DLD1 (cell line): ENCODE measurements at regions not wholly inside any gene's neighbourhood (a gene's known extent, or its start where the extent isn't known, plus 50 kb on each side); places are given as distances from the start of the nearest gene placed in this dataset.

ENCODE experiments used
- in situ Hi-C: cut with HindIII; loops from 2 replicates; pipeline ENCODE4 v1.10.0; 2017; ENCODE audit warnings: low sequenced_read_pairs

DNA sequence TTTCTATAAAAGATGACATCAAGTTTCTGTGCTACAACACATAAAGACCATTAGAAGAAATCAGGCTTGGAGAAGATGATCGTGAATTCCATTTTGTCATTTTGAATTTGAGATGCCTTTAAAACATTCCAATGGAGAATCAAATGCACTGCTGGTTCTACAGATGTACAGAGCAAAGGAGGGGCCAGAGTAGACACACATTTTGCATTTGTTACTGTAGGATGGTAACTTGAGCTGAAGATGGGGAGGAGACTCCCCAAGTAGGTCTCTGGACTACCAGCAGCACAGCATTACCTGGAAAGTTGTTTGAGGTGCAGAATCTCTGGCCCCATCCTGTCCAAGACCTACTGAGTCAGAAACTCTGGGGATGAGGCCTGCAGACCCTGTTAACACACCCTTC is 121.6 kb upstream of the RALGAPA2 start:
- in situ Hi-C loops: no loop called here

DNA sequence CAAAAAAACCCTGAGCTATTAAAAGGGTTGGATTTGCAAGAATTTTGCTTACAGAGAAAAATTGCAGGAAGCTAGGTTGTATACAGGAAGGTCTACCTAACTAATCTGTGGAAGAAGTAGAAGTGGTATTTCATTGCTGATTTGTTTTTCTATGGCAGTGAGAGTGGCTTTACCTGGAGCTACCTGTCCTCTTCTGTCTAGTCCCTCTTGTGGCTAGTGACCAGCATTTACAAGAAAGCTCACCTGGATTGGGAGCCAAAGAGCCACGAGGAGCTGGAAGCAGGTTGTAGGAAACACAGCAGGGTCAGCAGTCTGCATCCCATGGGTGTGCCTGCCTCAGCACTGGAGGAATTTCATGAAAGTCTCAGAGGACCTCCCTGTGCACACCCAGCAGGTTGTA is 120.3 kb upstream of the RALGAPA2 start:
- in situ Hi-C loops: no loop called here

DNA sequence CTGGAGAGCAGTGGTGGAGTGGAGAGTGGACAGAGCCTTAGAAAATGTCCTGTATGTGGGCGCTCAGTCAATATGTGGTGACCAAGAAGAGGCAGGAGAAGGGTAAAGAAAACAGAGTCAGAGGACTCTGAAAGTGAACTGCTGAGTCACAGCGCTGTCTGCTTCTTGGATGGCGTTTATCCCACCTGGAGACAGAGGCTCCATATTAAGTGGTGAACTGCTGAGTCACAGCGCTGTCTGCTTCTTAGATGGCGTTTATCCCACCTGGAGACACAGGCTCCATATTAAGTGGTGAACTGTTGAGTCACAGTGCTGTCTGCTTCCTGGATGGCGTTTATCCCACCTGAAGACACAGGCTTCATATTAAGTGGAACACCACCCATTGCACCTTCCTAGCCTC is 119.3 kb upstream of the RALGAPA2 start:
- in situ Hi-C loops: no loop called here

DNA sequence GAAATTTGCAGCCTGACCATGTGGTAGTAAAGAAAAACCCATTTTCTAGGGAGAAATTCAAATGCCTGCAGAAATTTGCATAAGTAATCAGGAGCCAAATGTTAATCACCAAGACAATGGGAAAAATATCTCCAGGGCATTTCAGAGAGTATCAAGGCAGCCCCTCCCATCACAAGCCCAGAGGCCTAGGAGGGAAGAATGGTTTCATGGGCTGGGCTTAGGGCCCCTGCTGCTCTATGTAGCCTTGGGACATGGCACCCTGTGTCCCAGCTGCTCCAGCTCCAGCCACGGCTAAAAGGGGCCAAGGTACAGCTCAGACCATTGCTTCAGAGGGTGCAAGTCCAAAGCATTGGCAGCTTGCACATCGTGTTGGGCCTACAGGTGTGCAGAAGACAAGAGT is 117.2 kb upstream of the RALGAPA2 start:
- in situ Hi-C loops: no loop called here

DNA sequence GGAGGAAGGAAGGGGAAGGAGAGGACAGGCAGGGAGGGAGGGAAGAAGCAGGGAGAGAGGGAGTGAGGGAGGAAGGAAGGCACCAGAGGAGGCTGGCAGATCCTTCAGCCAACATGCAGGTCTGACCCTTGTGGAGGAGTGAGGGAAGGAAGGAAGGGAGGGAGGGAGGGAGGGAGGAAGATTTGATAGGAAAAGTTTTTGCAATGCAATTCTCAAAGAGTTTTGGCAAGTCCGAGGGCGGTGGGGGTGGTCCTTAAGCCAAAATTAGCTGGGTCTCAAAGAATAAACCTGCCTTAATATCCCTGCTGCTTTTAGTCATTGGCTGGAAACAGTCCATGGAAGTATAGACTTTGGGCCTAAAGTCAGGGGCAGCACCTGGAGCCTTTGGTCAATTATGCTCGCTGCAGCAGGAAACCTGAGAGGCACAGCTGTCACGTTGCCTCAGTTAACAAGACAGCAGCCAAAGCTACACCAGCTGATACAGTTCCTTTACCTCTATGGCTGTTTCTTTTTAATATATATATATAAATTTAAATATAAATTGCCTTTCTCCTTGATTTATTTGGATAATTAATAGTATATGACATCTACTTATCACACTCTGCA is 115.7 kb upstream of the RALGAPA2 start:
- in situ Hi-C loops: no loop called here

DNA sequence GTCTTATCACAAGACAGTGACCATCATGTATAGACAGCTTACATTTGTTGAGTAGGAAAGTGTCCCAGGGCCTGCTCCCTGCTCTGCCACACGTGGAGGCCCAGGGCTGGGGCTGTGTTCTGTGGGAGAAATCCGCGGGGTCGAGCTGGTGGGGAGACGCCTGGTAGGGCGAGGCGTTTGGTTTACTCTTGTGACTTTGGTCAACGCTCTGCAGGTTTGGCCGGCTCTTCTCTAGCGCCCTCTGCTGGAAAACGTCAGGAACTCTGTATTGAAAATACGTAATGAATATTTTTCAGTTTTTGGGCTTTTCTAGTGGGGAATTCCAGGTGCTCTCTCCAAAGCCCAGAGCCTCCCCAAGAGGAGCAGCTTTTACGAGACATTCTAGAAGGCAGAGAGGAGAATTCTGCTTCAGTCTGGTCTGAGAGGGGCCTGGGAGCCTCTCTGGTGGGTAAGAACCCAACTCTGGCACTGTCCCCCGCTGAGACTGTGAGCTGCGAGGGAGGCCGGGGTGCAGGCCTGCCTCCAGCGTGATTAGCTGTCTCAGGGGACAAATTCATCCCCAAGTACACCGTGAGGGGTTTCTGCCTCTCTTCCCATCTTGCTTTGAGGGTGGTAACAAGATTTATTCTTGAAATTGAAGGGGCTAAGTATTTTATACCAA is 112.6 kb upstream of the RALGAPA2 start:
- in situ Hi-C loops: no loop called here

DNA sequence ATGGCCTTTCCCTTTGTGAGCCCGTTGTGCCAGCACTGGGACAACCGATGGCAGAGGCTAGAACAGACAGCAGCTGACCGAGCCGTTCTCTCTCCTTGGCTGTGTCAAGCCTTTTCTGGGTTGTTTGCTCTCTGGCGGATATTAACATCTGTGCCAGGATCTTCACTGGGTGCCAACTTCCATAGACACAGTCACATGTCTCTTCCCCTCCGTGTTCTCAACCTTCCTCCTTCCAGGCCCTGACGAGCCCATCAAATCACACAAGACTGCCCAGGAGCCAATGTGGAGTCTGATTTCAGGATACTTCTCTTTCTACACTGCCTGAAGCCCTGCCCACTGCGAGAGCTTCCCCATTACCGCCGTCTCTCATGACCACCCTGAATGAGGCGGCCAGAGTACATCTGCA is 111.0 kb upstream of the RALGAPA2 start:
- in situ Hi-C loops: no loop called here

DNA sequence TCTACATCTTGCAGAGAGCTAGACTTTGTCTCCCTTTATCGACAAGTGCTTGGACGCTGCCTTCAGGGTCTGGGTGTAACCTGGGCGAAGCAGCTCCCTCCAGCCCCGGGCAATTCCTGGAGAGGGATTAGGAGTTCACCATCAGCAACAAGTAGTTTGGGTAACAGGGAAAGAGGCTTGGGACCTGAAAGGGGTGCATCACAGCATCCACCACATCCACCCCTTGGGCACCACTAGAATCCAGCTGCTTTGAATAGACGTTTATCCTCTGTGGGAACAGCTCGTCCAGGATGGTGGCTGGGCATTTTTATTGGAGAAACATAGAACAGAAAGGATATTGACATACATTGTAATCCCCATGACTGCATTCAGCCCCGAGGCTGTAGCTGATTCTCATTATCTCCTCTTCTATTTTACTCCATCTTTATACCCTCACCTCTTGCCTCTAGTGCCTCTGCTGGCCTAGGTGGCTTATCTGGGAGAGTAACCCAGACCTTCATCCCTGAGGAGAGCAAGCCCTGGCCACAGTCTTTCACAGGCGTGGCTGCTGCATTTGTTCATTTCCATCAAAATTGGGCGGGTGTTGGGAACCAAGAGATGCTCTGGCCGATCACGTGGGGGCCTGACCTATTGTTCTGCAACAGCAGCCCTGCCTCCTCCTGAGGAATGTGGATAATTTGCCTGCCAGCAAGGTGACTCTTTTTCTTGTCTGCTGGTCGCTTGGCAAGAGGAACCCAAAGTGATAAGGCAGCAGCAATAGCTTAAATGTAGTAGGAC is 109.2 kb upstream of the RALGAPA2 start:
- in situ Hi-C loops: no loop called here

DNA sequence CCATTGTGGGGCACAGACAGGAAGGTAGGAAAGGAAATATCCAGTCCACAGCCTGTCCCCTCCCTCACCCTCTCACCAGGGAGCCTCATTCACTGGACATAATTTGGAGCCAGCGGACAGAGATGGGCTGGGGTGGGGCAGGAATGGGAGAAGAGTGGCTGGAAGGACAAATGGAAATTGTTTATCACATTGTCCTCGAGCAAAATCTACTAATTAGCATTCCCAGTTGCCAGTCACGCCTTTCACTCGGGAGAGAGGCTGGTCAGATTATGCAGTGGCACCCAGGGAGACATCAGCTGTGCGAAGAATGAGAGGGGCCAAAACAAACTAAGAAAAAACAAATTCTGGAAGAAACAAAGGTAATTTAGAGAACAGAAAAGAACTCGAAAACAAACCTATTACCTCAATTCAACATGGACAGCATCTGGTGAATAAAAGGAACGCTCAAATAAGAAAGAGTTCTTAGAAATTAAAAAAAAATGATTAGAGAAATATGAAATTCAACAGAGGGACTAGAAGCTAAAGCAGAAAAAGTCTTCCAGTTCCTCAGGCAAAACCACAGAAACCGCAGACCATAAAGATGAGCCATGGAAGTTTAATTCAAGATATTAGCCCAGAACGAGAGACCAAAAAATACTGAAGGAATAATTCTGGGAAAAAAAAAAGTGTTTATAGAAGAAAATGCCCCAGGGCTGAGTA is 108.5 kb upstream of the RALGAPA2 start:
- in situ Hi-C loops: no loop called here

DNA sequence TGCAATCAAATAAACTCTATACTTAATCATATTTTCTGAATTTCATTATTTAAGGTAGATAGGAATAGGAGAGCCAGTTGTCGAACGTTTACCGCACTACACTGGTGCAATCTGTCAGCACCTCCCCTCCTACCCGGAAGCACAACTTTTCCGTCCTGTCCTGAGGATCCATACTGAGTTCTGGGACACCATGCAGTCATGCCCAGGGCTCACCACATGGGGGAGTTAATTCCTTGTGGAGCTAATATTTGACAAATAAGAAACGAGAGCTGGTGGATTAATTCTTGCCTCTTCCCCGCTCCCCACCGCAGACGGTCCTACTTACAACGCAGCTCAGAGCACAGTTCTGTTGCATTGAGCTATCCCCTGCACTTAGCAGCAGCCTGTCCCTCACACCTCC is 107.7 kb upstream of the RALGAPA2 start:
- in situ Hi-C loops: no loop called here

DNA sequence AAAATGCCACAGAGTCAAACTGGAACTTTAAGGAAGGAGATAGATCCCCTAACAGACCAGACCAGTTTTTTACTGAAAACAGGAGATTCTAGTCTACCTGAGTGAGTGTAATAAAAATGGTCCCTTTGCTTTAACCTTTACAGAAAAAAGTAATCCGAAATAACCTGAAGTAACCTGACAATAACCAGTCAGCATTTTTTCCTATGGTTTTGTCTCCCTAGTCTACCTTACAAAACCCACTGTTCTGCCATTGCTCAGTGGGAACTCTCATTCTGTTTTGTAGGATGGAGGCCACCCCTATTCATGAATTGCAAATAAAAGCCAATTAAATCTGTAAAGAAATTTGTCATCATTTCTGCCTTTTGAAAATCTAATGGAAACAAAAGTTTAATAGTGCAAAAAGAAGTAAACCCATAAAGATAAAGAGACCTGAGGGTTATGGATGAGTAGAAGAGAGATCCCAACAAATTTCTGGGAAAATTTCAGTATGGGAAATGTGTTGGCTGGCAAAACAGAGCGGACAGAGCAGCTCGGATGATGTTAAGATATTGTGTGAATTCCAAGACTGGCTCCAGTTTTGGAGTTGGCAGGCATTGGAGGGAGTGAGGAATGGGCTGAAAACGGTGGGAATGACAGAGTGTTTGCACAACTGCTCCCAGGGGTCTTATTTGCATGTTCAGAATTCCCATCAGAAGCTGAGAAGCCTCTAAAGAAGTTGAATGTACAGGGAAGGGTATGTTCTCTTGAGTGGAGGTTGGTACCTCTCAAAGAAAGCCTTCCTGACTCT is 104.7 kb upstream of the RALGAPA2 start:
- in situ Hi-C loops: no loop called here

DNA sequence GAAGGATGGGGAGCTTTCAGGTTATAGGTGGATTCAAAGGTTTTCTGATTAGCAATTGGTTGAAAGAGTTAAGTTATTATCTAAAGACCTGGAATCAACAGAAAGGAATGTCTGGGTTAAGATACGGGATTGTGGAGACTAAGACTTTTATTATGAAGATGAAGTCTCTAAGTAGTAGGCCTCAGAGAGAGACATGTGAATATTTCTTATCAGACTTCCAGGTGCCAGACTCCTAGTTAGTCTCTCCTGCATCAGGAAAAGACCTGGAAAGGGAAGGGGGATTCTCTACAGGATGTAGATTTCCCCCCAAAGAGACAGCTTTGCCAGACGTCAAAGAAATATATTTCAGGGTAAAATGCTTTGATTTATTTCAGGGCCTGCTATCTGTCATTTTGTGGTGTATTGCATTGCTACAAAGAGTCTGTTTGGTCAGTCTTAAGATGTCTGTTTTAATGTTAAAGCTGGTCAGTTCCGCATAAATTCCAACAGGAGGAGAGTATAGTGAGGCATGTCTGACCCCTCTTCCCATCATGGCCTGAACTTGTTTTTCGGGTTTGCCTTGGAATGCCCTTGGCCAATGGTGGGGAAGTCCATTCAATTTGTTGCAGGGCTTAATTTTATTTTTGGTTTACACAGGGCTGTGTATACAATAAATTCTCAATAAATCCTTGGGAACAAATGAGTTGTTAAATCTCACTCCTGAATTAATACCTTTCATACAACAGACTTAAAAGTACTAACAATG is 103.4 kb upstream of the RALGAPA2 start:
- in situ Hi-C loops: no loop called here

DNA sequence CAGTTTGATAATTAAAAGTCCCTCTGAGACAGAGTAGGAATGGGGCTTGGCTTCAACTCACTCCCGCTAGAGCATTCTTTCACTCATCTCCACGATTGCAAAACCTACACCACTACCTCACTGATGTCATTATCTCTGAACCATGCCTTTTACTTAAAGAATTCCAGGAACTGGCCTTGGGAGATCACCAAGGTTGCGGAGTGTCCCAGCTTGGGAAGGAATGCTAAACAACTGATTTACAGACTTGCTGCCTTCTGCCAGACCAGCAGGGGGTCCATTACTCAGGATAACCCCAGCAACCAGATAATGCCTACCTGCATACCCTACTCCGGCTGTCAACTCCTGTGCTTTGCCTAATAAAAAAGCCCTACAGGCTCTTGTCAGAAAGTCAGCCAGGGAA is 102.2 kb upstream of the RALGAPA2 start:
- in situ Hi-C loops: no loop called here

DNA sequence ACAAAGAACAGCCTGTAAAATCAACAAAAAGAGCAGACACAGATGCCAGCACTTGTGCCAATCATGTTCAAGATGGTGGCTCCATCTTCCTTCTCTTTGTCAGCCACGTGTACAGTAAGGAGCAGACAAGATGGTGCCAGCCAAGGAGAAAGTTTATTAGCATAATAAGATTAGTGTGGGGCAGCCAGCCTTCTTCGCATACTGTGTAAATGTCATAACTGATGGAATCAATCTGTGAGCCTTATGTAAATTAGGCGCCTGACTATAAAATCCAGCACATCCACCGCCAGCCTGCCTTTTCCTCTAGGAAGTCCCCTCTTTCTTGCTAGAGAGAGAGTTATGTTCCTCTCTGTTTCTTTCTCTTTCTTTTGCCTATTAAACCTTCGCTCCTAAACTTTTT is 99.7 kb upstream of the RALGAPA2 start:
- in situ Hi-C loops: no loop called here

DNA sequence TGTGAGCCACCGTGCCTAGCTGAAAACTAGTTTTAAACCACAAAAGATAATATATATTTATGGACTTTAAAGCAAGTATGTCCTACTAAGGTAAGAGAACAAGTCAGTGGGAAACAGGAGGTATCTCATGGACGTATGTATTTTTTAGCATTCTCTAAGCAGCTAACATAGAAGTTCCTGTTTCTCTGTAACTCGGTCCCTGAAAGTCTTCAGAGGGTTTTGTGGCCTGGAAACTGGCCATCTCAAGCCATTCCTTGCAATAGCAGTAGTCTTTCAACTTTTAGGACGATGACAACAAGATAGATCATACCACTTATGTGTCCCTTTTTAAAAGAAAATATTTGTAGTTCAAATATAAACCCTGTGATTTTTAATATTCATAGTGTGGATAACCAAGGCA is 95.6 kb upstream of the RALGAPA2 start:
- in situ Hi-C loops: no loop called here

DNA sequence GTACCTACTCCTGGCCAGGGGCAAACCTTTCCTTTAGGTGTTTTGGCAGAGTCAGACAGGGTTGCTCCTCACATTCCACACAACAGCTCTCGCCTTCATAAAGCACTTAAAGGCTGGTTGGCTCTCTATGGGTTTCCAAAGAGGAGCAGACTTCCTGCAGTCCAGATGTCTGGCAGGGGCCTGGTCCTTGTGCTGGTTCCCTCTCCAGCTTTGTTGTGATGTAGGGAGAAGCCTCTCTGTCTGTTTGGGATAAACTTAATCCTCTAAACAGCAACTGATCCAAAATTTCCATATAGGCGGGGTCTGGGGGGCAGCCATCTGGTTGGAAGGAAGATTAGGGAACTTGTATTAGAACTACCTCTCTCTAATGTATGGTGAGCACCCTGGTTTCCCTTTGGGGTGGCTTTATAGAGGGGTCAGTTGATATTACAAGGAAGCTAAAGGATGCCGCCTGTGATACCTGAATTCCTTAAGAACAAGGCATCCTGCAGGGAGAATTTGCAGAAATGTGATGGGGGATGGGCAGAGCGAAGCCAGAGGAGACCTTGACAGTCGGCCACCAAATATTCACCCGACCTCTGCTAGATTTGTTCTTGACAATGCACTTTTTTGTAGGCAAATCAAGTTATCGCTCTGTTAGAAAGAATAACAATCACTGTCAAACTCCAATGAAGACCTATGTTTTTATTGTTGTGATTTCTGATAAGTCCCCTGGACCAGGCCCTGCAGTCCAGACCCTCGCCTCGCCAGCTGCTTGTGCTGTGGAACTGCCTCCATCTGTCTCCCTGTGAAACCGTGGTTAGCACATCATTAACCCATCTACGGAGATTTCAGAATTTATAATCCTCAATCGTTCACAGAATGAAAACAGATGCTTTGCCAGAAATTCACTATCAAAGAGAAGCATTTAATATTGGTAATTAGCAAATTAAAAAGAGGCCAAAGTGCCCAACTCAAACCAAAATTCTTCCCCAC is 94.0 kb upstream of the RALGAPA2 start:
- in situ Hi-C loops: no loop called here

DNA sequence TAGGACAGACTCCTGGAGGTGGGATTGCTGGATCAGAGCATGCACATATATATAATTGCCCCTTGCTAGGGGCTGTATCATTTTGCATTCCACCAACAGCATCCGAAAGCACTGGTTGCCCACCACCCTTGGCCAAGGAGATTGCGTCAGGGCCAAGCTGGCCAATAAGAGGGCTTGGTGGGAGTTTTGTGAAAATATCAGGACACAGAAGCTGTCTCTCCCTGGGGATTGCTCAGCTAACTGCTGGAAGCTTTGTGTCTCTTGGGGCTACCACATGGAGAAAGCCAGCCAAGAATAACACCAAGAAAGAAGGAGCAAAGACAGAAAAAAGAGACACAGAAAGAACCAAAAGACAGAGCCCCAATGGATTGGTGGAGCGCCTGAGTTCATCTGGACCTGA is 90.6 kb upstream of the RALGAPA2 start:
- in situ Hi-C loops: no loop called here

DNA sequence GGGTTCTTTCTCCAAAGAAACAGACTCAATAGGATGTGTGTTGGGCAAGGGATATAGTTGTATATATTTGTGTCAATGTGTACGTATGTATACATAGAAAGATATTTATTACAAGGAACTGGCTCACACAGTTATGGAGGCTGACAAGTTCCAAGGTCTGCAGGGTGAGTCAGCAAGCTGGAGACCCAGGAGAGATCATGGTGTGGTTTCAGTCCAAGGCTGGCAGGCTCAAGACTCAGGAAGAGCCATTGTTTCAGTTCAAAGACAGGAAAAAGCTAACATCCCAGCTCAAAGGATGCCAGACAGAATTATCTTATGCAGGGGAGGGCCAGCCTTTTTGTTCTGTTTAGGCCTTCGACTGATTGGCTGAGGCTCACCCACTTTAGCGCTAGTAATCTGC is 89.9 kb upstream of the RALGAPA2 start:
- in situ Hi-C loops: no loop called here

DNA sequence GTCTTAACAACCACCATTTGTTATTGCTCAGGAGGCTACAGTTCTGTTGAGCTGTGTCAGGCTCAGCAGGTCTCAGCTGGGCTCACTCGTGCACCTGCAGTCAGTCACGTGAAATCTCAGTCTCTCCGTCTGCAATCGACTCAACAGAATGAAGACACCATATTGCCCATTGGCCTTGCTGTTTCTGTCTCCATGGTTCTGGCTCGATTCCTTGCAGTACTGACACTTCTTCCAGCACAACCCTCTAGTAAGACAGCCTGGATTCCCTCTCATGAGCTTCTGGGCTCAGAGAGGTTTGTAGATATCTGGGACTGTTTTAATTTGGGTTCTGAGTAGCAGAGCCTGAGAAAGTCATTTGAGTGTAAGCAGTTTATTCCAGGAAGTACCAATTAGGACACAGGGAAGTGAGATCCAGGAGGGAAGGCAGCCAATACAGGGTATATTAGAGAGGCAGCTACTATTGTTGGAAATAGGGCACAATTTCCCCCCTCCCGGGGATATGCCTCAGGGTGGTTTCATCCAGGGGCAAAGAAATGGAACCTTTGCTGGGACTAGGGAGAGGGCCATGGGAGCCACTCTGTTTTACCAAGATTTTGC is 87.4 kb upstream of the RALGAPA2 start:
- in situ Hi-C loops: no loop called here
